ENCODE measurements at regions not wholly inside any gene's neighbourhood (a gene's known extent, or its start where the extent isn't known, plus 50 kb on each side); places are given as distances from the start of the nearest gene placed in this dataset.

GRCh38 chr12:84508851-84509260 is 403.7 kb downstream of the SLC6A15 start:
- TF ChIP-seq CTCF (IDR thresholded peaks at IDR 0.05) (no peak), TFCP2L1 (CRISPR knock-in tag; IDR thresholded peaks at IDR 0.05) (no peak), JUNB (IDR thresholded peaks at IDR 0.05) (no peak), POLR2A (IDR thresholded peaks at IDR 0.05; ENCODE audit: low read length) (no peak), PHF8 (IDR thresholded peaks at IDR 0.05; ENCODE audit: borderline replicate concordance, low read depth) (no peak), CHD4 (IDR thresholded peaks at IDR 0.05; ENCODE audit: borderline replicate concordance) (no peak), NFE2L2 (conservative IDR thresholded peaks at IDR 0.05; ENCODE audit: low read length) (no peak), KDM5A (IDR thresholded peaks at IDR 0.05) (no peak), NPAS2 (CRISPR knock-in tag; IDR thresholded peaks at IDR 0.05; ENCODE audit: borderline replicate concordance) (no peak), HDAC2 (IDR thresholded peaks at IDR 0.05) (no peak), CBX2 (IDR thresholded peaks at IDR 0.05; ENCODE audit: borderline replicate concordance, low read depth) (no peak), EP300 (IDR thresholded peaks at IDR 0.05) (no peak), MAFK (IDR thresholded peaks at IDR 0.05; ENCODE audit: partially characterized antibody) (no peak)

Data from A549 (cell line).